ENCODE measurements at regions not wholly inside any gene's neighbourhood (a gene's known extent, or its start where the extent isn't known, plus 50 kb on each side); places are given as distances from the start of the nearest gene placed in this dataset.

DNA sequence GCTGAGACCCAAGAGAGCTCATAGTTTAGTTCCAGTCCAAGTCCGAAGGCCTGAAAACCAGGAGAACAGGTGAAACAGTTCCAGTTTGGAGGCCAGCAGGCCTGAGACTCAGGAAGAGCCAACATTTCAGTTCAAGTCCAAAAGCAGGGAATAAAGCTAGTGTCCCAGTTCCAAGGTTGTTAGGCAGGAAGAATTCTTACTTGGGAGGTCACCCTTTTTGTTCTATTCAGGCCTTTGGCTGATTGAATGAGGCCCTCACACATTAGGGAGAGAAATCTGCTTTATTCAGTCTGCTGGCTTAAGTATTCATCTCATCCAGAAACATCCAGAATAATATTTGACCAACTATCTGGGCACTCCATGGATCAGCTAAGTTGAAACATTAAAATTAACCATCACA lies 294.6 kb downstream of the PCNX1 start:
- TF ChIP-seq, protein P1, sequence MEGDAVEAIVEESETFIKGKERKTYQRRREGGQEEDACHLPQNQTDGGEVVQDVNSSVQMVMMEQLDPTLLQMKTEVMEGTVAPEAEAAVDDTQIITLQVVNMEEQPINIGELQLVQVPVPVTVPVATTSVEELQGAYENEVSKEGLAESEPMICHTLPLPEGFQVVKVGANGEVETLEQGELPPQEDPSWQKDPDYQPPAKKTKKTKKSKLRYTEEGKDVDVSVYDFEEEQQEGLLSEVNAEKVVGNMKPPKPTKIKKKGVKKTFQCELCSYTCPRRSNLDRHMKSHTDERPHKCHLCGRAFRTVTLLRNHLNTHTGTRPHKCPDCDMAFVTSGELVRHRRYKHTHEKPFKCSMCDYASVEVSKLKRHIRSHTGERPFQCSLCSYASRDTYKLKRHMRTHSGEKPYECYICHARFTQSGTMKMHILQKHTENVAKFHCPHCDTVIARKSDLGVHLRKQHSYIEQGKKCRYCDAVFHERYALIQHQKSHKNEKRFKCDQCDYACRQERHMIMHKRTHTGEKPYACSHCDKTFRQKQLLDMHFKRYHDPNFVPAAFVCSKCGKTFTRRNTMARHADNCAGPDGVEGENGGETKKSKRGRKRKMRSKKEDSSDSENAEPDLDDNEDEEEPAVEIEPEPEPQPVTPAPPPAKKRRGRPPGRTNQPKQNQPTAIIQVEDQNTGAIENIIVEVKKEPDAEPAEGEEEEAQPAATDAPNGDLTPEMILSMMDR (IDR thresholded peaks at IDR 0.05; ENCODE audit: borderline replicate concordance, extremely low read depth, low read length, poor library complexity, severe bottlenecking): no peak
- TF ChIP-seq EZH2 (IDR thresholded peaks at IDR 0.05; ENCODE audit: borderline replicate concordance, low read depth, low read length, severe bottlenecking): no peak

All from DND-41 (cell line).